Subcutaneous abdominal adipose tissue (tissue), 5 donors: ENCODE measurements at regions not wholly inside any gene's neighbourhood (a gene's known extent, or its start where the extent isn't known, plus 50 kb on each side); places are given as distances from the start of the nearest gene placed in this dataset.

Experiments used
- H3K27ac ChIP-seq: one replicate; pipeline ENCODE4 v1.7.0; 2013; ENCODE audit warnings: low read depth, mild to moderate bottlenecking, inconsistent platforms, low read length, moderate library complexity
- H3K27me3 ChIP-seq, 5 donors: one replicate each; pipeline ENCODE4 v1.7.0; 2013; ENCODE audit warnings: low read length in 5 of 5, inconsistent platforms in 1 of 5; ENCODE audit not compliant: control insufficient read depth in 5 of 5, insufficient read depth in 4 of 5
- H3K36me3 ChIP-seq, 5 donors: one replicate each; pipeline ENCODE4 v1.7.0; 2013; ENCODE audit warnings: low read length in 5 of 5; ENCODE audit not compliant: control insufficient read depth in 5 of 5, insufficient read depth in 5 of 5
- H3K4me1 ChIP-seq, 5 donors: one replicate each; pipeline ENCODE4 v1.7.0; 2013; ENCODE audit warnings: low read length in 5 of 5, mild to moderate bottlenecking in 3 of 5, moderate library complexity in 1 of 5; ENCODE audit not compliant: control insufficient read depth in 5 of 5, insufficient read depth in 5 of 5
- H3K4me3 ChIP-seq, 5 donors: one replicate each; pipeline ENCODE4 v1.7.0; 2013; ENCODE audit warnings: low read length in 5 of 5, low read depth in 1 of 5
- H3K9ac ChIP-seq, 5 donors: one replicate each; pipeline ENCODE4 v1.7.0; 2013; ENCODE audit warnings: low read length in 5 of 5, mild to moderate bottlenecking in 4 of 5, moderate library complexity in 3 of 5
- H3K9me3 ChIP-seq, 5 donors: one replicate each; pipeline ENCODE4 v1.7.0; 2013; ENCODE audit warnings: low read length in 5 of 5; ENCODE audit not compliant: control insufficient read depth in 5 of 5
- donor health status: healthy.
- donor health status: healthy.
- donor health status: healthy.
- donor health status: healthy.
- donor health status: healthy.

DNA sequence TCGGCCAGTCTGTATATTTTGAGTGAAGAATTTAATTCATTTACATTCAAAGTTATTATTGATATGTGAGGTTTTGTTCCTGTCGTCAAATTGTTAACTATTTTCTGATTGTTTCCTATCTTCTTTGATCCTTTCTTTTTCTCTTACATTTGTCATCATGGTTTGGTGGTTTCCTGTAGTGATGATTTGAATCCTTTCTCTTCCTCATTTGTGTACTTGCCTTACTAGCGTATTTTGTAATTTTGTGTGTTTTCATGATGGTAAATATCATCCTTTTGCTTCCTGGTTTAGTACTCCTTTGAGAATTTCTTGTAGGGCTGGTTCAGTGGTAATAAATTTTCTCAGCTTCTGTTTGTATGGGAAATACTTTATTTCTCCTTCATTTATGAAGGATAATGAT, 151.7 kb upstream of the CEP162 start:
- no peak overlapping the region for H3K4me3 ChIP-seq
- H3K9ac ChIP-seq, result no peak overlapping the region
- H3K9me3 ChIP-seq, result peaks cover 0 to 3% (median 0%) of the 10 kb centered on the region in 5 donors
- no peaks in the 10 kb centered on the region for H3K36me3 ChIP-seq
- no peaks in the 10 kb centered on the region for H3K4me1 ChIP-seq
- no peak overlapping the region for H3K27ac ChIP-seq
- H3K27me3 ChIP-seq, result no peaks in the 10 kb centered on the region

- Histone ChIP-seq H3K4me1 (no peaks in the 10 kb centered on the region), H3K4me3 (no peak overlapping the region), H3K9ac (no peak overlapping the region), H3K27ac (no peak overlapping the region), H3K9me3 (no peaks in the 10 kb centered on the region), H3K27me3 (no peaks in the 10 kb centered on the region), H3K36me3 (no peaks in the 10 kb centered on the region)
These were observed 144.8 kb upstream of the CEP162 start for GRCh38 chr6:84372290-84372689.

DNA sequence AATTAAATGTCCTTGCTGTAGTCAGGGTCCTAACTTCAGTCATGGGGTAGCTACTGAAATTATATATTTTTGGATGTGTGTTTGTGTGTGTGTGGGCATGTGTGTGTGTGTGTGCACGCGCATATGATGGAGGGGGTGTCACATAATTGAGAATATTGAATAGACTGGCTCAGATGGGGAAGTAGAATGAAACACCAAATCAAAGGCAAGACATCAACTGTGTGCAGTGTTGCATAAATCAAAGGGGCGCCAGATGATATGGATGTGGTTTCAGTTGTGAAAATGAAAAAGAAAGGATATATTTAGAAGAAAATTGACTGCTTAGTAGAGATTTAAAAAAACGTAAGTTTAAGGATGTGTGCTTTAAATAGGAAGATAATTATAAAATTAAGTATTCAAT, 144.2 kb upstream of the CEP162 start:
- Histone ChIP-seq H3K9ac (no peak overlapping the region), H3K4me1 (no peaks in the 10 kb centered on the region), H3K27ac (no peak overlapping the region), H3K27me3 (no peaks in the 10 kb centered on the region), H3K4me3 (no peak overlapping the region), H3K9me3 (no peaks in the 10 kb centered on the region), H3K36me3 (no peaks in the 10 kb centered on the region)

DNA sequence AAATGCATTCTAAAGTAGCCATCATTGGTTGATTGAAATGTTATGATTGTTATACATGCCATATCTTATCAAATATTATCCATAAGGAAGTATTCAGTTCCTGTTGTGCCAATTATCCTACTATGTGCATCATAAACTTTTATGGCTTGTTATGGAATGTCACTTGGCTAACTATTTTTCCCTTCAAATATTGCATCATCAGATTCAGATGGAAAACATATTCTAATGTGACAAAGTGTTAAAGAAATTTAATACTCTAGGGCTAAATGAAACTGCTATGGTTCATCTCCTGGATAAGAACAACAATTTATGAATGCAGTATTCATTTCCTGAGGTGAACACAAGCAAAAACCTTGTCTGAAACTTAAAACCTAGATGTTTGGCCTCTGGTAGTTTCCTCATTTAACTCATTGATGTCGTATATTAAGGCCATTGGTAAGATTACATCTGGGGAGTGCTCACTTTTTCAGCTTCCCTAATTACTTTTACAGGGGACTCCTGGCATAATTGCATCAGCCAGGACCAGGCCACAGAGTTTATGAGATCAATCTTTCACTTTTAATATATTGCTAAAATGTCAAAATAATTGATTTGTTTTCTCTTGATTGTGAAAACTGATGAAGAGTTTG, 134.9 kb upstream of the CEP162 start:
- H3K4me3 ChIP-seq, result no peak overlapping the region
- H3K27me3 ChIP-seq, result no peaks in the 10 kb centered on the region
- H3K9me3 ChIP-seq, result no peaks in the 10 kb centered on the region
- no peak overlapping the region for H3K27ac ChIP-seq
- H3K9ac ChIP-seq, result no peak overlapping the region
- H3K4me1 ChIP-seq, result no peaks in the 10 kb centered on the region
- H3K36me3 ChIP-seq, result no peaks in the 10 kb centered on the region

DNA sequence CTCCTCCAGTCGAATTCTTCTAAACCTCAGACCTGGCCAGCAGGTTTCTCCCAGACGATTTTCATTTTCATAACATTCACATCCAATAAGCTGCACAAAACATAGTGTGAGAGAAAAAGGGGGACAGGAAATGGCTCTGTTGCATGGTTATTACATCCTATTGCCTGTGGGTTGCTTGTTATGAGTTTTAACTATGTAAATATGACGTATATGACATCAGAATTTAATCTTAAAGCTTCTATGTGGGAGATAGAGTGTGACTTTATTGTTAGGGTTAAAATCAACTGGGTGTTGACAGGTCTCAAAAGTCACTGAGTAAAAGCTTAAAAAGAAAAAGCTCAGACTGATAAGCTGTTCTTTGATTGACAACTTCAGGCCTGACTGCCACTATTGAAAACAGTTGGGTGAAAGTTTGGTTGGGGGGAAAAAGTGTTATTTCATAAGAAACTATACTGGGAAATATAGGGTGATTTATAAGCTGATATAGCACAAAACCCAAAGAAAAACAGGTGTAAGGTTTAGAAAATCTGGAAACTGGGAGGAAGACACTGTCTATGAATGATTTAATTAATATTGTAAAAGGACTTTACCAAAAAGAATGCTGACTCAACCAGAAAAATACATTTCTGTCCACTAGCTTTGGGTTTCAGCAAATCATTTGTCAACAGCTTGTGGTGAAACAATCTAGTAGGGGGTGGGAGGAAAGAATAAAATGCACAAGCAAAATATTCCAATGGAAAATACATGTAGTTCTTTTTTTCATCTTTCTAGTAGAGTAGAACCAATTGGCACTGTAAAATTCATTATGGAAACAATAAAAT, 134.1 kb upstream of the CEP162 start:
- H3K27ac ChIP-seq, result no peak overlapping the region
- no peaks in the 10 kb centered on the region for H3K36me3 ChIP-seq
- H3K4me3 ChIP-seq, result no peak overlapping the region
- no peaks in the 10 kb centered on the region for H3K27me3 ChIP-seq
- no peak overlapping the region for H3K9ac ChIP-seq
- no peaks in the 10 kb centered on the region for H3K4me1 ChIP-seq
- H3K9me3 ChIP-seq, result no peaks in the 10 kb centered on the region

DNA sequence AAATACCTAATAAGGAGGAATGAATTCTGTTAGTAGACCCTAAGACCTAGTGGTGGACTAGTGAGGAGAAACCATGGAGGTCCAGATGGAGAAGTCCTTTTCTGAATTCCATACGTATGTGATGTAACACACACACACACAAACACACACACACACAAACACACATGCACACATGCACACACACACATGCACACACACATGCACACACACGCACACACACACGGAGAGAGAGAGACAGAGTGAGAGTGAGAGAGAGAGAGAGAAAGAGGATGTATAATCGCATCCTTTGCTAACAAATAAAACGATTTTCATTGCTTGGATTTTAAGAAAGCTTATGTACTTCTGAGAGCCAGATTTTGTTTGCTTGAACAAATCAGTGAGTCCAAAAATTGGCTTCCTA, 132.6 kb upstream of the CEP162 start:
- no peak overlapping the region for H3K9ac ChIP-seq
- H3K4me3 ChIP-seq, result no peak overlapping the region
- no peaks in the 10 kb centered on the region for H3K4me1 ChIP-seq
- no peaks in the 10 kb centered on the region for H3K36me3 ChIP-seq
- no peaks in the 10 kb centered on the region for H3K27me3 ChIP-seq
- H3K9me3 ChIP-seq, result no peaks in the 10 kb centered on the region
- no peak overlapping the region for H3K27ac ChIP-seq

DNA sequence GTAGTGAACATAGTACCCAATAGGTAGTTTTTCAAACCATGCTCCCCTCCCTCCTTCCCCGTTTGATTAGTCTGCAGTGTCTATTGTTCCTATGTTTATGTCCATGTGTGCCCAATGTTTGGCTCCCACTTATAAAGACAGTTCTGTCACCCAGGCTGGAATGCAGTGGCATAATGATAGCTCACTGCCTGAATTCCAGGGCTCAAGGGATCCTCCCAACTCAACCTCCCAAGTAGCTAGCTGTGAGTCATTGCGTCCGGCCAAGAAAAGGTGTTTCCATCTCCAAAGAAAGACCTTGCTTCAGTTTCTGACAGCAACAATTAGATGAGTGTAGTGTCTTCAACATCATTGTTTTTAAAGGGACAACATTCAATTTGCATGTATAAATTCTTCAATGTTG, 131.1 kb upstream of the CEP162 start:
- H3K36me3 ChIP-seq, result no peaks in the 10 kb centered on the region
- H3K27me3 ChIP-seq, result no peaks in the 10 kb centered on the region
- no peaks in the 10 kb centered on the region for H3K9me3 ChIP-seq
- H3K9ac ChIP-seq, result no peak overlapping the region
- H3K4me3 ChIP-seq, result no peak overlapping the region
- H3K27ac ChIP-seq, result no peak overlapping the region
- H3K4me1 ChIP-seq, result no peaks in the 10 kb centered on the region

DNA sequence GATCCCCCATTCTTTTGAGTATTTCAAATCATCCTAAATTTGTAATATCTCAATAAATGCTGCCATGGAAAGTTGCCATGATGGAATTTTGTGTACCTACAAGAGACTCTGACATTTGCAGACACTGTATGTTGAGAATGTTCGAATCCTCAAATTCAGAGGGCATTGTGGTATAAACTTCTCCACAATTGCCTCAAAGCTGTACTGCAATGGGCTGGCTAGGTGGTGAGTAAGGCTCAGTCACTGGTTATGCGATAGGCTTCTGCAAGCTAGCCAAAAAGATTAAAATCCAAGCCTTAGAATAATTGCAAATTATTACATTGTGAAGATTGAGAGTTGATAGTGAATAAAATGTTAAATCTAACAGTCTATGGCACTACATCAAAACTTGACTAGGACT, 130.2 kb upstream of the CEP162 start:
- Histone ChIP-seq H3K4me1 (no peaks in the 10 kb centered on the region), H3K27me3 (no peaks in the 10 kb centered on the region), H3K9me3 (no peaks in the 10 kb centered on the region), H3K36me3 (no peaks in the 10 kb centered on the region), H3K9ac (no peak overlapping the region), H3K27ac (no peak overlapping the region), H3K4me3 (no peak overlapping the region)

- no peaks in the 10 kb centered on the region for H3K9me3 ChIP-seq
- H3K36me3 ChIP-seq, result no peaks in the 10 kb centered on the region
- no peaks in the 10 kb centered on the region for H3K27me3 ChIP-seq
- no peak overlapping the region for H3K4me3 ChIP-seq
- no peak overlapping the region for H3K9ac ChIP-seq
- H3K27ac ChIP-seq, result no peak overlapping the region
- no peaks in the 10 kb centered on the region for H3K4me1 ChIP-seq
These were observed 129.5 kb upstream of the CEP162 start for GRCh38 chr6:84356907-84357306.

GRCh38 chr6:84353459-84354423, 126.3 kb upstream of the CEP162 start:
- Histone ChIP-seq H3K9ac (no peak overlapping the region), H3K36me3 (no peaks in the 10 kb centered on the region), H3K9me3 (no peaks in the 10 kb centered on the region), H3K27me3 (no peaks in the 10 kb centered on the region), H3K4me3 (no peak overlapping the region), H3K4me1 (no peaks in the 10 kb centered on the region), H3K27ac (no peak overlapping the region)
